ENCODE measurements at regions not wholly inside any gene's neighbourhood (a gene's known extent, or its start where the extent isn't known, plus 50 kb on each side); places are given as distances from the start of the nearest gene placed in this dataset.

- Histone ChIP-seq H3K4me1 (replicated peaks in 1 of 2; ENCODE audit: control insufficient read depth in 2 of 2, insufficient read depth in 2 of 2, low read length in 2 of 2) (peaks cover 0 to 2% of the 10 kb centered on the region in 2 experiments; a peak in 1 of 5 replicates), H3K4me3 (no peak overlapping the region), H3K27ac (ENCODE audit: extremely low read depth, low read depth, low read length) (no peak overlapping the region), H3K36me3 (ENCODE audit: control insufficient read depth, insufficient read depth, low read length) (no peaks in the 10 kb centered on the region), H3K27me3 (ENCODE audit: control insufficient read depth in 2 of 2, insufficient read depth in 2 of 2, low read length in 2 of 2) (peaks cover 0 to 5% of the 10 kb centered on the region in 2 experiments; a peak in 1 of 5 replicates), H3K4me2 (ENCODE audit: insufficient read depth, low read length) (peak overlapping the region; percentile 16; the same call in 1 of the 2 replicates), H3K79me2 (ENCODE audit: control insufficient read depth, insufficient read depth, low read length) (no peaks in the 10 kb centered on the region), H3K9me3 (replicated peaks; ENCODE audit: control insufficient read depth, insufficient read depth, low read depth, low read length) (no peaks in the 10 kb centered on the region), H4K20me1 (replicated peaks; ENCODE audit: control insufficient read depth, insufficient read depth, low read length) (no peaks in the 10 kb centered on the region), H3K9ac (ENCODE audit: insufficient read depth in 1 of 2, low read depth in 2 of 2, low read length in 2 of 2) (no peak overlapping the region), H2AFZ (ENCODE audit: low read depth, low read length) (peak overlapping the region; percentile 69), H3K9me1 (ENCODE audit: control insufficient read depth, insufficient read depth, low read length) (no peaks in the 10 kb centered on the region)
- DNase-seq (ENCODE audit: extremely low read depth in 1 of 4, low spot score in 3 of 4) (peak; percentile 68 to 84 (median 72)), ATAC-seq (peak; percentile 97), FAIRE-seq (peak; percentile 96)
- ChIA-PET CTCF (ENCODE audit: low intra/inter-chr PET ratio) (interaction anchor here (0.5 to 4.1 kb wide), 5 partner anchors 125 to 1191 kb away, joined by 3 to 35 read pairs (median 4); no protein-coding TSS in a partner anchor), POLR2A (interaction anchor here (0.6 to 1.4 kb wide), 5 partner anchors 11 to 291 kb away, joined by 3 to 4 read pairs (median 3); no protein-coding TSS in a partner anchor)
- no TSS peak for BruUV-seq (replicated peaks)
- intact Hi-C loops (cut with micrococcal nuclease), result loop anchor here (1.0 to 10.0 kb wide), 8 partner anchors 76 to 1178 kb away; partner anchors contain the start of gene TRIB2
- WGBS (ENCODE audit: insufficient coverage, low coverage, missing lambda C conversion rate), result 27% methylated on average over 16 of the region's 16 CpGs
- in situ Hi-C loops (cut with MboI), result loop anchor here (25.0 kb wide), 1 partner anchor 270 kb away; no protein-coding TSS in a partner anchor
- 0 out of 2 replicates have a peak, but pooled peaks have one; percentile 11 for TF ChIP-seq VEZF1 (CRISPR knock-in tag; IDR thresholded peaks at IDR 0.05)
- TF ChIP-seq RAD21 (CRISPR knock-in tag; conservative IDR thresholded peaks at IDR 0.05 in 1 of 2, IDR thresholded peaks at IDR 0.05 in 1 of 2), result peak; percentile 94 to 95
- TF ChIP-seq RCOR1 (IDR thresholded peaks at IDR 0.05; ENCODE audit: borderline replicate concordance in 1 of 2, low read depth in 2 of 2, low read length in 2 of 2), result 0 out of 4 replicates have a peak, but pooled peaks of 1 of the 2 experiments have one; percentile 21
- peak; percentile 91 for TF ChIP-seq DEAF1 (CRISPR knock-in tag; IDR thresholded peaks at IDR 0.05)
- TF ChIP-seq, protein P1, sequence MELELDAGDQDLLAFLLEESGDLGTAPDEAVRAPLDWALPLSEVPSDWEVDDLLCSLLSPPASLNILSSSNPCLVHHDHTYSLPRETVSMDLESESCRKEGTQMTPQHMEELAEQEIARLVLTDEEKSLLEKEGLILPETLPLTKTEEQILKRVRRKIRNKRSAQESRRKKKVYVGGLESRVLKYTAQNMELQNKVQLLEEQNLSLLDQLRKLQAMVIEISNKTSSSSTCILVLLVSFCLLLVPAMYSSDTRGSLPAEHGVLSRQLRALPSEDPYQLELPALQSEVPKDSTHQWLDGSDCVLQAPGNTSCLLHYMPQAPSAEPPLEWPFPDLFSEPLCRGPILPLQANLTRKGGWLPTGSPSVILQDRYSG (tag; conservative IDR thresholded peaks at IDR 0.05; ENCODE audit: low read depth), result no peak
- peak; percentile 89; the same call in 1 of the 2 replicates for TF ChIP-seq STAG1 (CRISPR knock-in tag; IDR thresholded peaks at IDR 0.05; ENCODE audit: borderline replicate concordance)
- no peak for TF ChIP-seq ZNF282 (CRISPR knock-in tag; IDR thresholded peaks at IDR 0.05)
- TF ChIP-seq KLF13 (tag; IDR thresholded peaks at IDR 0.05; ENCODE audit: borderline replicate concordance, low read depth), result no peak
- TF ChIP-seq CC2D1A (IDR thresholded peaks at IDR 0.05), result peak; percentile 74; the same call in 1 of the 2 replicates
- peak; percentile 79; the same call in 1 of the 2 replicates for TF ChIP-seq ARID2 (IDR thresholded peaks at IDR 0.05)
- no peak for TF ChIP-seq XRCC3 (IDR thresholded peaks at IDR 0.05)
- TF ChIP-seq, protein P2, sequence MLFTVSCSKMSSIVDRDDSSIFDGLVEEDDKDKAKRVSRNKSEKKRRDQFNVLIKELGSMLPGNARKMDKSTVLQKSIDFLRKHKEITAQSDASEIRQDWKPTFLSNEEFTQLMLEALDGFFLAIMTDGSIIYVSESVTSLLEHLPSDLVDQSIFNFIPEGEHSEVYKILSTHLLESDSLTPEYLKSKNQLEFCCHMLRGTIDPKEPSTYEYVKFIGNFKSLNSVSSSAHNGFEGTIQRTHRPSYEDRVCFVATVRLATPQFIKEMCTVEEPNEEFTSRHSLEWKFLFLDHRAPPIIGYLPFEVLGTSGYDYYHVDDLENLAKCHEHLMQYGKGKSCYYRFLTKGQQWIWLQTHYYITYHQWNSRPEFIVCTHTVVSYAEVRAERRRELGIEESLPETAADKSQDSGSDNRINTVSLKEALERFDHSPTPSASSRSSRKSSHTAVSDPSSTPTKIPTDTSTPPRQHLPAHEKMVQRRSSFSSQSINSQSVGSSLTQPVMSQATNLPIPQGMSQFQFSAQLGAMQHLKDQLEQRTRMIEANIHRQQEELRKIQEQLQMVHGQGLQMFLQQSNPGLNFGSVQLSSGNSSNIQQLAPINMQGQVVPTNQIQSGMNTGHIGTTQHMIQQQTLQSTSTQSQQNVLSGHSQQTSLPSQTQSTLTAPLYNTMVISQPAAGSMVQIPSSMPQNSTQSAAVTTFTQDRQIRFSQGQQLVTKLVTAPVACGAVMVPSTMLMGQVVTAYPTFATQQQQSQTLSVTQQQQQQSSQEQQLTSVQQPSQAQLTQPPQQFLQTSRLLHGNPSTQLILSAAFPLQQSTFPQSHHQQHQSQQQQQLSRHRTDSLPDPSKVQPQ (CRISPR knock-in tag; IDR thresholded peaks at IDR 0.05; ENCODE audit: borderline replicate concordance), result no peak
Measured at GRCh38 chr2:13006829-13007717, 290.3 kb downstream of the TRIB2 start.
